T-helper 2 cell (primary cell): ENCODE measurements at regions not wholly inside any gene's neighbourhood (a gene's known extent, or its start where the extent isn't known, plus 50 kb on each side); places are given as distances from the start of the nearest gene placed in this dataset.

Experiments used
- DNase-seq, 5 experiments: peaks; one replicate each; pipeline versions ENCODE4 v3.0.0 to v3.0.0-alpha.2; 2012 to 2022

GRCh38 chr2:62364791-62365528 is 141.0 kb downstream of the TMEM17 start:
- no peak for DNase-seq

- no peak for DNase-seq
Measured at GRCh38 chr2:62363166-62363565, 142.8 kb downstream of the TMEM17 start.

- DNase-seq, result no peak
Measured at GRCh38 chr2:62362561-62362960, 143.4 kb downstream of the TMEM17 start.

GRCh38 chr2:62361964-62362363 is 144.0 kb downstream of the TMEM17 start:
- DNase-seq, result no peak

- DNase-seq, result no peak
Measured at GRCh38 chr2:62354771-62355561, 151.0 kb downstream of the TMEM17 start.

GRCh38 chr2:62352031-62352430 is 154.0 kb downstream of the TMEM17 start:
- DNase-seq, result no peak

- no peak for DNase-seq
Measured at GRCh38 chr2:62349788-62350187, 153.9 kb downstream of the B3GNT2 start.

GRCh38 chr2:62348700-62349099 is 152.8 kb downstream of the B3GNT2 start:
- DNase-seq, result no peak

GRCh38 chr2:62347563-62348270 is 151.8 kb downstream of the B3GNT2 start:
- DNase-seq, result no peak

GRCh38 chr2:62344472-62344871 is 148.6 kb downstream of the B3GNT2 start:
- DNase-seq, result peak in 1 of 5 experiments; percentile 16

GRCh38 chr2:62343636-62344337 is 147.9 kb downstream of the B3GNT2 start:
- no peak for DNase-seq

GRCh38 chr2:62343206-62343605 is 147.3 kb downstream of the B3GNT2 start:
- DNase-seq, result no peak

GRCh38 chr2:62340994-62341484 is 145.1 kb downstream of the B3GNT2 start:
- no peak for DNase-seq

- DNase-seq, result no peak
Measured at GRCh38 chr2:62339837-62340236, 143.9 kb downstream of the B3GNT2 start.

GRCh38 chr2:62339413-62339812 is 143.5 kb downstream of the B3GNT2 start:
- no peak for DNase-seq

- DNase-seq, result no peak
Measured at GRCh38 chr2:62338111-62338510, 142.2 kb downstream of the B3GNT2 start.

GRCh38 chr2:62337403-62337802 is 141.5 kb downstream of the B3GNT2 start:
- DNase-seq, result no peak

- no peak for DNase-seq
Measured at GRCh38 chr2:62335612-62336011, 139.7 kb downstream of the B3GNT2 start.

GRCh38 chr2:62334440-62335058 is 138.6 kb downstream of the B3GNT2 start:
- DNase-seq, result no peak

GRCh38 chr2:62334009-62334408 is 138.1 kb downstream of the B3GNT2 start:
- DNase-seq, result no peak

- no peak for DNase-seq
Measured at GRCh38 chr2:62330959-62331358, 135.0 kb downstream of the B3GNT2 start.

- no peak for DNase-seq
Measured at GRCh38 chr2:62329797-62330196, 133.9 kb downstream of the B3GNT2 start.
